ENCODE measurements at regions not wholly inside any gene's neighbourhood (a gene's known extent, or its start where the extent isn't known, plus 50 kb on each side); places are given as distances from the start of the nearest gene placed in this dataset.

GRCh38 chr14:26773906-26774593 is 176.2 kb upstream of the NOVA1 start:
- no peak for DNase-seq

- DNase-seq, result no peak
Measured at GRCh38 chr14:26775765-26776563, 178.1 kb upstream of the NOVA1 start.

GRCh38 chr14:26791117-26791806 is 193.4 kb upstream of the NOVA1 start:
- no peak for DNase-seq

GRCh38 chr14:26794731-26795130 is 196.9 kb upstream of the NOVA1 start:
- DNase-seq, result no peak

- DNase-seq, result no peak
Measured at GRCh38 chr14:26808407-26808806, 210.6 kb upstream of the NOVA1 start.

GRCh38 chr14:26810631-26811030 is 212.8 kb upstream of the NOVA1 start:
- DNase-seq, result no peak

GRCh38 chr14:26811756-26812305 is 214.0 kb upstream of the NOVA1 start:
- DNase-seq, result no peak

GRCh38 chr14:26820138-26820537 is 222.3 kb upstream of the NOVA1 start:
- no peak for DNase-seq

GRCh38 chr14:26820572-26820971 is 222.7 kb upstream of the NOVA1 start:
- DNase-seq, result no peak

GRCh38 chr14:26828741-26829140 is 230.9 kb upstream of the NOVA1 start:
- no peak for DNase-seq

- DNase-seq, result no peak
Measured at GRCh38 chr14:26833621-26834176, 235.9 kb upstream of the NOVA1 start.

- DNase-seq, result no peak
Measured at GRCh38 chr14:26835979-26836570, 238.2 kb upstream of the NOVA1 start.

GRCh38 chr14:26839481-26839880 is 241.6 kb upstream of the NOVA1 start:
- DNase-seq, result no peak

- DNase-seq, result no peak
Measured at GRCh38 chr14:26841326-26841725, 243.5 kb upstream of the NOVA1 start.

- DNase-seq, result no peak
Measured at GRCh38 chr14:26841920-26842741, 244.3 kb upstream of the NOVA1 start.

- no peak for DNase-seq
Measured at GRCh38 chr14:26845151-26845818, 247.5 kb upstream of the NOVA1 start.

GRCh38 chr14:26846388-26846787 is 248.6 kb upstream of the NOVA1 start:
- no peak for DNase-seq

- no peak for DNase-seq
Measured at GRCh38 chr14:26849514-26849913, 251.7 kb upstream of the NOVA1 start.

GRCh38 chr14:26851793-26852192 is 254.0 kb upstream of the NOVA1 start:
- no peak for DNase-seq

- no peak for DNase-seq
Measured at GRCh38 chr14:26855077-26855753, 257.4 kb upstream of the NOVA1 start.
